Activated T-cell treated with anti-CD3 and anti-CD28 coated beads, Interleukin-2, amount 50 U/mL, for 4 hours (primary cell): ENCODE measurements at regions not wholly inside any gene's neighbourhood (a gene's known extent, or its start where the extent isn't known, plus 50 kb on each side); places are given as distances from the start of the nearest gene placed in this dataset.

Experiments used
- ATAC-seq, 2 donors: fragments of 200-7000 bp; cut with Tn5 transposase; one replicate each; pipeline ENCODE4 v1.10.0; 2021
- DNase-seq: peaks from one replicate; pipeline ENCODE4 v3.0.0-alpha.2; 2020
- H3K27me3 Mint-ChIP-seq: one replicate; pipeline ENCODE4 v1.8.0; 2021; ENCODE audit warnings: low read depth, mixed read lengths
- H3K36me3 Mint-ChIP-seq: one replicate; pipeline ENCODE4 v1.8.0; 2022; ENCODE audit warnings: mixed read lengths; ENCODE audit not compliant: insufficient read depth
- H3K4me1 Mint-ChIP-seq: one replicate; pipeline ENCODE4 v1.8.0; 2021; ENCODE audit warnings: low read depth, mixed read lengths
- H3K4me3 Mint-ChIP-seq: one replicate; pipeline ENCODE4 v1.8.0; 2021; ENCODE audit warnings: mild to moderate bottlenecking, moderate library complexity, mixed read lengths
- H3K9me3 Mint-ChIP-seq: one replicate; pipeline ENCODE4 v1.8.0; 2021; ENCODE audit warnings: mixed read lengths

GRCh38 chr17:77416105-77416713, 275.4 kb downstream of the SEC14L1 start:
- no peak overlapping the region for H3K4me3 Mint-ChIP-seq
- peaks cover 62% of the 10 kb centered on the region for H3K4me1 Mint-ChIP-seq
- peak; percentile 33 to 39 for ATAC-seq
- peaks cover 10% of the 10 kb centered on the region for H3K36me3 Mint-ChIP-seq
- DNase-seq = no peak
- no peaks in the 10 kb centered on the region for H3K27me3 Mint-ChIP-seq
- no peaks in the 10 kb centered on the region for H3K9me3 Mint-ChIP-seq

- Mint-ChIP-seq H3K36me3 (peaks cover 8% of the 10 kb centered on the region), H3K9me3 (no peaks in the 10 kb centered on the region), H3K4me1 (peaks cover 63% of the 10 kb centered on the region), H3K27me3 (no peaks in the 10 kb centered on the region), H3K4me3 (no peak overlapping the region)
- DNase-seq = no peak
- ATAC-seq = no peak
Measured at GRCh38 chr17:77417575-77417974, 276.8 kb downstream of the SEC14L1 start.

- no peak for DNase-seq
- ATAC-seq = no peak
- no peak overlapping the region for H3K4me3 Mint-ChIP-seq
- H3K36me3 Mint-ChIP-seq = no peaks in the 10 kb centered on the region
- no peaks in the 10 kb centered on the region for H3K9me3 Mint-ChIP-seq
- H3K27me3 Mint-ChIP-seq = no peaks in the 10 kb centered on the region
- H3K4me1 Mint-ChIP-seq = peaks cover 53% of the 10 kb centered on the region
Measured at GRCh38 chr17:77418609-77419008, 277.8 kb downstream of the SEC14L1 start.

DNA sequence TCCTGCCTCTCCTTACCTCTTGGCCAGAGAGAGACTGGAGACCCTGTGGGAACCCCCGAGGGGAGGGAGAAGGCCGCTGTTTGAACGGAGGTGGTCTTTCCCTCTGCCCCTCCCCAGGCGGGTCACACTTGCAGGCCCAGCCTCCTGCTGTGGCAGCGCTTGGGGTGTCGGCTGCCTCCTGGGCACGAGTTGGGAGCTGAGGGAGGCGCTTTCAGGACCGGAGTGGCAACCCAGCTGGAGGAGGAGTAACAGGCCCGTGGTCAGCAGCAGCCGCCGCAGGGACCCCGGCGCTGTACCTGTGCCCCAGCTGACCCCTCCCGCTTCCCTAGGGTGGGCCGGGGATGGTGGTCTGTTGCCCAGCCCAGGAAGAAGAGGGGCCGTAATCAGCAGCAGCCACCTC, 278.3 kb downstream of the SEC14L1 start:
- Mint-ChIP-seq H3K4me1 (peaks cover 56% of the 10 kb centered on the region), H3K36me3 (no peaks in the 10 kb centered on the region), H3K9me3 (no peaks in the 10 kb centered on the region), H3K4me3 (no peak overlapping the region), H3K27me3 (no peaks in the 10 kb centered on the region)
- no peak for DNase-seq
- ATAC-seq = no peak

GRCh38 chr17:77419547-77420094, 278.9 kb downstream of the SEC14L1 start:
- no peaks in the 10 kb centered on the region for H3K9me3 Mint-ChIP-seq
- no peaks in the 10 kb centered on the region for H3K27me3 Mint-ChIP-seq
- no peak for DNase-seq
- H3K4me3 Mint-ChIP-seq = no peak overlapping the region
- ATAC-seq = no peak
- peaks cover 58% of the 10 kb centered on the region for H3K4me1 Mint-ChIP-seq
- no peaks in the 10 kb centered on the region for H3K36me3 Mint-ChIP-seq

DNA sequence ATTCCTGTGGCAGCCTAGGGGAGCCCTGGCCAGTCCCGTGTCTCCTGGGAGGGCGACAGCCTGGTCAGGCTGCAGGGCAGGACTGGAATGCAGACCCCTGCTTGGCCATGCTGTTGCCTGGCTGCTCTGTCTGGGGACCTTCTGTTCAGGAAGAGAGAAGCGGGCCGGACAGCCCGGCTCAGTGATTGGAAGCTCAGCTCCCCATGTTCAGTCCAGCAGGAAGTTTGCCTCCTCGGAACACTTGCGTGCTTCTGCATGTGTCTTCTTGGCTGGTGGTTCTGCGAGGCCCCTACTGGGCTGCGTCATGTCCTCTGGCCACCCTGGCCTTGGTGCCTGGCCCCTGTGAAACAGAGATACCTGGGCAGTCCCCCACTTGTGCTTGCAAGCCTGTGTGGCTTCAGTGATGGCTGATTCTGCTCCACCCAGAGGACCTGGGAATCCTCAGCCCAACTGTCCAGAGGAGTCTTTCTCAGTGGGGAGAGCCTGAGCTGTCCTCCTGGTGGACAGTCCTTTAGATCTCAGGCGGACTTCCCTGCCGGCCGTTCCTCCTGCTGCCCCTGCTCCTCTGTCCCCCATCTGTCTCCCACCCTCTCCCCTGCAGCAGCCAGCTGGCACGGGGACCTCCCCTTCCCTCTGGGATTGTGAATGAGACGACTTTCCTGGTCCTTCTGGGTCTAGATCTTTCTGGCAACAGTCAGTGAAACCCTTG, 279.5 kb downstream of the SEC14L1 start:
- H3K4me1 Mint-ChIP-seq = peaks cover 56% of the 10 kb centered on the region
- H3K4me3 Mint-ChIP-seq = peak overlapping the region; percentile 73
- no peaks in the 10 kb centered on the region for H3K27me3 Mint-ChIP-seq
- DNase-seq (no peak), ATAC-seq (no peak)
- no peaks in the 10 kb centered on the region for H3K36me3 Mint-ChIP-seq
- no peaks in the 10 kb centered on the region for H3K9me3 Mint-ChIP-seq

DNA sequence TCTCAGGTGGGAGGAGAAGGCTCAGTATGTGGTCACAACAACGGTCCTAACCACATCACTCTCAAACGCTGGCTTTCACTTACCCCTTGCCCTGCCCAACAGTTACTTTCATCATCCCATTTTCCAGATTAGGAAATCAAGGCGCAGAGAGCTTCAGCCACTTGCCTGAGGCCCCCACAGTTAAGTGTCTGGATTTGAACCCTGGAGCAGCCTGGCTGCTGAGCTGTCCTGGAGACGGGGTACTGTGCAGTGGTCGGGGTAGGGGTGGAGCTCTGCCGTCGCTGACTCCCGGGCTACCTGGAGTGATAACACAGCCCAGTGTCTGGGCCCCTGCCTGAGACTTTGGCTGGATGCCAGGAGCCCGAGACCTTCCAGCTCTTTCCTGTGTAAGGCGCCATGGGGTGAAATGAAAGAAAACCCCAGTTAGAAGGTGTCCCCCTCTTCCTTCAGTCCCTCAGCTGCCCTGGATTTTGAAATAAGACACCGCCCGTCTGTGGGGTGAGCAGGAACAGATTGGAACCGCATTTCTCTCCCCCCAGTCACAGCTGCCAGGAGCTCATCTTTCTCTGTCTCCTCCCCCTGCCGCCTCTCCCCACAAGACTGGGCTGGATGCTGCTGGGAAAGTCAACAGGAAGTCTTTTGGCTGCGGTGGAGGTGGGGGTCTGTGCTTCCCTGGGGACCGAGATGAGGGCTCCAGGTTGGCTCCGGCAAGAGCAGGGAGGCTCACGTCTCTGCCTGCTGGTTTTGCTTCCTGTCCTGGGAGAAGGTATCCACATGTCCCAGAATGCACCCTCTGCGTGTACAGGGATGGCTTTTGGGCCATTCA, 280.2 kb downstream of the SEC14L1 start:
- DNase-seq (peak; percentile 52), ATAC-seq (peak; percentile 58)
- H3K27me3 Mint-ChIP-seq = no peaks in the 10 kb centered on the region
- no peaks in the 10 kb centered on the region for H3K9me3 Mint-ChIP-seq
- no peaks in the 10 kb centered on the region for H3K36me3 Mint-ChIP-seq
- peaks cover 60% of the 10 kb centered on the region for H3K4me1 Mint-ChIP-seq
- H3K4me3 Mint-ChIP-seq = peak overlapping the region; percentile 73

DNA sequence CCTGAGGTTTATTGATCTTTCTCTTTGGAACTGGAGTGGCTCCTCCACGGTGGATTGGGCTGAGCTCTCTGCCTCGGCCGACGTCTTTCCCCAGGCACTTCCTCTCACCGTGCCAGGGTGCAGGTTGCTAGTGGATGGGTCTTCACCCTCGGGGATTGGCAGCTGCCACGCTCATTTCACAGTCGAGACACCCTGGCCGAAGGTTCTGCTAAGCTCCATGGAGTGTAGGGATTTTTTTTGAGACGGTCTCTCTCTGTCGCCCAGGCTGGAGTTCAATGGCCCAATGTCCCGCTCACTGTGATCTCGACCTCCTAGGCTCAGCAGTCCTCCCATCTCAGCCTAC, 280.8 kb downstream of the SEC14L1 start:
- Mint-ChIP-seq H3K27me3 (no peaks in the 10 kb centered on the region), H3K9me3 (no peaks in the 10 kb centered on the region), H3K4me3 (peak overlapping the region; percentile 73), H3K36me3 (no peaks in the 10 kb centered on the region), H3K4me1 (peaks cover 60% of the 10 kb centered on the region)
- peak; percentile 7 to 8 for ATAC-seq
- DNase-seq = no peak

- Mint-ChIP-seq H3K4me1 (peaks cover 60% of the 10 kb centered on the region), H3K27me3 (no peaks in the 10 kb centered on the region), H3K36me3 (no peaks in the 10 kb centered on the region), H3K9me3 (no peaks in the 10 kb centered on the region), H3K4me3 (no peak overlapping the region)
- ATAC-seq (no peak), DNase-seq (no peak)
Measured at GRCh38 chr17:77422104-77422747, 281.5 kb downstream of the SEC14L1 start.

DNA sequence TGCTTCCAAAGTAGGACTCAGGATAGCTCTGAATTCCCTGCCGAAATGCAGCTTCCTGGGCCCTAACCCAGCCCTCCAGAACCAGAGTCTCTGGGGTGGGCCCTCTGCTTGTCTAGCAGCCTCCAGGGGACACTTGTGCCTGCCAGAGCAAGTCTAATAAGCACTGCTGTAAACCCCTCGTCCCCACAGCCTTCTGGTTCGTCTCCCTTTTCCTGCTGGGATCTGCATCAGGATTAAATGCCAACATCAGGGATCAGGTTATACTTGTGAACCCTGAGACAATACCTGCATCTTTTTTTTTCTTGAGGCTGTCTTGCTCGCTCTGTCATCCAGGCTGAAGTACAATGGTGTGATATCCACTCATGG, 282.0 kb downstream of the SEC14L1 start:
- Mint-ChIP-seq H3K27me3 (no peaks in the 10 kb centered on the region), H3K36me3 (no peaks in the 10 kb centered on the region), H3K4me1 (peaks cover 62% of the 10 kb centered on the region), H3K4me3 (no peak overlapping the region), H3K9me3 (no peaks in the 10 kb centered on the region)
- ATAC-seq (no peak), DNase-seq (no peak)

GRCh38 chr17:77423589-77424451, 283.1 kb downstream of the SEC14L1 start:
- Mint-ChIP-seq H3K4me1 (peaks cover 70% of the 10 kb centered on the region), H3K36me3 (no peaks in the 10 kb centered on the region), H3K4me3 (no peak overlapping the region), H3K27me3 (no peaks in the 10 kb centered on the region), H3K9me3 (no peaks in the 10 kb centered on the region)
- DNase-seq (no peak), ATAC-seq (no peak)

DNA sequence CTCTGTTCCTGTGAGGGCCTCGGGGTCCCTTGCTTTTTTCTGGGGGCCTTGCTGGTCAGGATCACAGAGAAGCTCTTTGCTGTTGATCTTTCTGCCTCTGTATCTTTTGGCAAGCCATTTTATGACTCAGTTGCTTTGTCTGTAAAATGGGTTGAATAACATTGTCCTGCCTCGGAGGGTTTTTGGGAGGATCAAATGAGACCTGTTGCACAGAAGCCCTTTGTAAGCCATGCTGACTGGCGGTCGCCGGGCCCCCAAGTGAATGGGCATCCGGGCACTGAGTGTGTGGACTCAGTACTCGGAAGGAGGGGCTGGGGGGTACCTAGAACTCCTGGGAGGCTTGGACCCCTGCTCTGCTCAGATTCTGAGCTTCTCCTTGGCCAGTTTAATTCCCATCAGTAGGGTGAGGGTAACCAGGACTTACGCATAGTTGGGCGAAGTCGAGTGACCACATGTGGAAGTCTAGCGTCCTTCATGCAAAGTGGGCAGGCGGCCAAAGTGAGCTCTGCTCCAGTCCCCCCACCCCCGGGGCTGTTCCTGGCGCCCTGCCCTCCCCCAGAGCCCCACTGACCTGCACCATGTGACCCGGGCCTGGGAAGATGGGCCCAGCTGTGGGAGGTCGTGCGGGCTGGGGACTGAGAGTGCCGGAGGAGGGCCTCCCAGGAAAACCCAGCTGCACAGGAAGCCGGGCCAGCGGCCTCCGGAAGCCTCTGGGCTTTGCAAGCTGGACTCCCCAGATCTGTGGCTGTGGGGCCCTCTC, 284.0 kb downstream of the SEC14L1 start:
- Mint-ChIP-seq H3K4me3 (no peak overlapping the region), H3K36me3 (no peaks in the 10 kb centered on the region), H3K9me3 (no peaks in the 10 kb centered on the region), H3K4me1 (peaks cover 73% of the 10 kb centered on the region), H3K27me3 (no peaks in the 10 kb centered on the region)
- ATAC-seq (no peak), DNase-seq (no peak)

DNA sequence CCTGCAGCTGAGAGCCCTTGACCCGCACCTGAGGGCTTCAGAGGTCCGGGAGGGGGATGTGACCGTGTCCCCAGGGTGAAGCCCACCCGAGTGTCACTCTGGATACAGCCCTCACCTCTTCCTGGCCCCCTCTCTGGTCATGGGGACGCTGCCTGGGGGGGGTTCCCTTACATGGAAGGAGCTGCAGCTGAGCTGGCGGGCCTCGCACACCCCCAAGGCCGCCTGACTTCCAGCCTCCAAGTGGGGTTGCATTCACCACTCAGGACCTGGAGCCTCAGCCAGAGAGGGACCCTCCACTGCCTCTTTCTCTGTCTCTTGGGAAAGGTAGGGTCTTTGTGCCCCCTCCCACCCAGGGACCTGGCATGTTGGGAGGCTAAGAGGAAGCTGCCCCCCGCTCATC, 284.6 kb downstream of the SEC14L1 start:
- ATAC-seq (no peak), DNase-seq (no peak)
- H3K4me3 Mint-ChIP-seq = no peak overlapping the region
- H3K4me1 Mint-ChIP-seq = peaks cover 72% of the 10 kb centered on the region
- H3K27me3 Mint-ChIP-seq = no peaks in the 10 kb centered on the region
- H3K9me3 Mint-ChIP-seq = no peaks in the 10 kb centered on the region
- no peaks in the 10 kb centered on the region for H3K36me3 Mint-ChIP-seq
